ENCODE measurements at regions not wholly inside any gene's neighbourhood (a gene's known extent, or its start where the extent isn't known, plus 50 kb on each side); places are given as distances from the start of the nearest gene placed in this dataset.

- Histone ChIP-seq H3K79me2 (ENCODE audit: control insufficient read depth, insufficient read depth, low read length) (no peaks in the 10 kb centered on the region), H3K4me2 (ENCODE audit: extremely low read depth, insufficient read depth, low read length) (no peak overlapping the region), H2AFZ (ENCODE audit: low read length) (no peak overlapping the region), H3K36me3 (ENCODE audit: control insufficient read depth, insufficient read depth, low read length) (no peaks in the 10 kb centered on the region), H3K4me1 (ENCODE audit: control insufficient read depth, extremely low read depth, insufficient read depth, low read length) (no peaks in the 10 kb centered on the region), H3K4me3 (replicated peaks in 1 of 4; ENCODE audit: control extremely low read depth in 1 of 4, insufficient read depth in 1 of 4, low read depth in 3 of 4, low read length in 4 of 4) (no peak overlapping the region), H3K9me3 (ENCODE audit: control insufficient read depth, insufficient read depth, low read depth, low read length) (no peaks in the 10 kb centered on the region), H4K20me1 (ENCODE audit: control insufficient read depth, extremely low read depth, insufficient read depth, low read length) (no peaks in the 10 kb centered on the region), H3K9ac (ENCODE audit: insufficient read depth, low read length) (no peak overlapping the region), H3K27me3 (ENCODE audit: control insufficient read depth, insufficient read depth, low read length) (no peaks in the 10 kb centered on the region), H3K27ac (ENCODE audit: insufficient read depth, low read length) (no peak overlapping the region)
- no peak for DNase-seq (ENCODE audit: low read depth in 2 of 2)
- no peak for TF ChIP-seq EZH2 (IDR thresholded peaks at IDR 0.05; ENCODE audit: low read length, missing control alignments)
- TF ChIP-seq CTCF (conservative IDR thresholded peaks at IDR 0.05 in 1 of 2, IDR thresholded peaks at IDR 0.05 in 1 of 2; ENCODE audit: low read depth in 1 of 2, low read length in 2 of 2), result no peak
Observed at GRCh38 chr3:61356685-61357084, 105.4 kb upstream of the FHIT start.

GRCh38 chr3:61357902-61358301 is 106.7 kb upstream of the FHIT start:
- H3K79me2 ChIP-seq (ENCODE audit: control insufficient read depth, insufficient read depth, low read length), result no peaks in the 10 kb centered on the region
- H2AFZ ChIP-seq (ENCODE audit: low read length), result no peak overlapping the region
- no peak overlapping the region for H3K4me3 ChIP-seq (replicated peaks in 1 of 4; ENCODE audit: control extremely low read depth in 1 of 4, insufficient read depth in 1 of 4, low read depth in 3 of 4, low read length in 4 of 4)
- H3K27ac ChIP-seq (ENCODE audit: insufficient read depth, low read length), result no peak overlapping the region
- no peak overlapping the region for H3K9ac ChIP-seq (ENCODE audit: insufficient read depth, low read length)
- no peaks in the 10 kb centered on the region for H3K27me3 ChIP-seq (ENCODE audit: control insufficient read depth, insufficient read depth, low read length)
- TF ChIP-seq EZH2 (IDR thresholded peaks at IDR 0.05; ENCODE audit: low read length, missing control alignments) (no peak), CTCF (conservative IDR thresholded peaks at IDR 0.05 in 1 of 2, IDR thresholded peaks at IDR 0.05 in 1 of 2; ENCODE audit: low read depth in 1 of 2, low read length in 2 of 2) (no peak)
- H3K4me2 ChIP-seq (ENCODE audit: extremely low read depth, insufficient read depth, low read length), result no peak overlapping the region
- no peaks in the 10 kb centered on the region for H3K4me1 ChIP-seq (ENCODE audit: control insufficient read depth, extremely low read depth, insufficient read depth, low read length)
- H3K36me3 ChIP-seq (ENCODE audit: control insufficient read depth, insufficient read depth, low read length), result no peaks in the 10 kb centered on the region
- no peaks in the 10 kb centered on the region for H3K9me3 ChIP-seq (ENCODE audit: control insufficient read depth, insufficient read depth, low read depth, low read length)
- DNase-seq (ENCODE audit: low read depth in 2 of 2), result no peak
- no peaks in the 10 kb centered on the region for H4K20me1 ChIP-seq (ENCODE audit: control insufficient read depth, extremely low read depth, insufficient read depth, low read length)

GRCh38 chr3:61358364-61358763 is 107.1 kb upstream of the FHIT start:
- Histone ChIP-seq H3K79me2 (ENCODE audit: control insufficient read depth, insufficient read depth, low read length) (no peaks in the 10 kb centered on the region), H2AFZ (ENCODE audit: low read length) (no peak overlapping the region), H3K9me3 (ENCODE audit: control insufficient read depth, insufficient read depth, low read depth, low read length) (no peaks in the 10 kb centered on the region), H3K9ac (ENCODE audit: insufficient read depth, low read length) (no peak overlapping the region), H3K4me1 (ENCODE audit: control insufficient read depth, extremely low read depth, insufficient read depth, low read length) (no peaks in the 10 kb centered on the region), H3K27ac (ENCODE audit: insufficient read depth, low read length) (no peak overlapping the region), H4K20me1 (ENCODE audit: control insufficient read depth, extremely low read depth, insufficient read depth, low read length) (no peaks in the 10 kb centered on the region), H3K36me3 (ENCODE audit: control insufficient read depth, insufficient read depth, low read length) (no peaks in the 10 kb centered on the region), H3K4me2 (ENCODE audit: extremely low read depth, insufficient read depth, low read length) (no peak overlapping the region), H3K4me3 (replicated peaks in 1 of 4; ENCODE audit: control extremely low read depth in 1 of 4, insufficient read depth in 1 of 4, low read depth in 3 of 4, low read length in 4 of 4) (no peak overlapping the region), H3K27me3 (ENCODE audit: control insufficient read depth, insufficient read depth, low read length) (no peaks in the 10 kb centered on the region)
- TF ChIP-seq CTCF (conservative IDR thresholded peaks at IDR 0.05 in 1 of 2, IDR thresholded peaks at IDR 0.05 in 1 of 2; ENCODE audit: low read depth in 1 of 2, low read length in 2 of 2) (no peak), EZH2 (IDR thresholded peaks at IDR 0.05; ENCODE audit: low read length, missing control alignments) (no peak)
- DNase-seq (ENCODE audit: low read depth in 2 of 2), result peak in 1 of 2 donors; percentile 63

Measured in fibroblast of lung (primary cell).